Erythroblast (primary cell): ENCODE measurements at regions not wholly inside any gene's neighbourhood (a gene's known extent, or its start where the extent isn't known, plus 50 kb on each side); places are given as distances from the start of the nearest gene placed in this dataset.

Experiments used
- GATA1 ChIP-seq: IDR thresholded peaks from 2 replicates; pipeline ENCODE4 v1.6.1; 2011; ENCODE audit warnings: low read depth, mild to moderate bottlenecking, control low read depth, low read length, moderate library complexity
- POLR2A ChIP-seq: IDR thresholded peaks from 2 replicates; pipeline ENCODE4 v1.6.1; 2011; ENCODE audit warnings: mild to moderate bottlenecking, low read length

DNA sequence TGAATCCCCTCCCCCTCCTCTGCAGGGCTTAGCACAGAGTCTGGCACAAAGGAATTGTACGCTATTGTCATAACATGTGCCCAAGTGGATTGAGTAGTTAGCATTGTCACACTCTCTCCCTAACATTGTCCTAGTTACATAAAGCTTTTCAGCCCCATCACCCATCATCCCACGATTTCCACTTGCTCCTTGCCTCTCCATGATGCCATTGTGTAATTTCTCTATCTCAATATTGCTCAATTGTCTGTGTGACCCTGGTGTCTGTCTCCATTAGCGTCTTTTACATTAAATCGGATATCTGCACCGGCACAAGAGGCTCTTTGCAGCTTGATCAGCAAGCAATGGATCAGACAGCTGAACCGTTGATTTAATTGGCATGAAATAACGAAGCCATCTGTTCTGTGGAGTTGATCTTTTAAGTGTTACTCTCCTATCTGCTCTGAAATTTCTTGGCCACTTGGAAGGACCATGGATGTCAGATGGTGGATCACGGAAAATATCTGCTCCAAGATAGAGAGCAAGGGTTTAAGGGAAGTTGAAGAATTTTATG, 77.0 kb upstream of the HS3ST4 start:
- TF ChIP-seq POLR2A (no peak), GATA1 (no peak)
